PC-3 (cell line): ENCODE measurements at regions not wholly inside any gene's neighbourhood (a gene's known extent, or its start where the extent isn't known, plus 50 kb on each side); places are given as distances from the start of the nearest gene placed in this dataset.

Experiments used
- EZH2 ChIP-seq: fragments of 300-600 bp; sonication (generic); IDR thresholded peaks from one replicate; pipeline ENCODE4 v1.6.1; 2017; ENCODE audit warnings: antibody characterized with exemption, mild to moderate bottlenecking, low read length; ENCODE audit not compliant: unreplicated experiment
- EZH2phosphoT487 ChIP-seq: fragments of 300-600 bp; sonication (generic); IDR thresholded peaks from 2 replicates; pipeline ENCODE4 v1.6.1; 2018; ENCODE audit warnings: mild to moderate bottlenecking, antibody characterized with exemption, low read length, borderline replicate concordance
- TF ChIP-seq, protein P1 (sequence below): fragments of 300-600 bp; sonication (generic); conservative IDR thresholded peaks from 2 replicates; pipeline ENCODE4 v1.5.1; 2017; ENCODE audit warnings: antibody characterized with exemption, low read depth, mild to moderate bottlenecking, low read length

DNA sequence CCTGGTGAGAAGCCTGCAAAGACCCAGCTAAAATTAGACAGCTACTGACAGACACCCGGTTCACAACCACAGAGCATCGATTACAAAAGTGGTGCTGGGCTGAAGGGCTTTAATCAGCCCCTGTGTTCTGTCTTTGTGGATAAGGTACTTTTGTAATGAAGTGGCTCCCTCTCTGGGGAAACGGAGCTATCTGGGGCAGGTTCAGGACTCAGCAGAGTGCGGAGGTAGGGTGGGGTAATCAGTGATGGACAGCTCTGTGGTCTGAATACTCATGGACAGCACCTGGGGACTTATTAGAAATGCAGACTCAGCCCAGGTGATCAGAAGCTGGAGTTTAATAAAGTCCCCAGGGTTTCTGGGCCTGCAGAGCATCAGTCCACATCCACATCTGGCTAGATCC, 152.0 kb downstream of the MATN1 start:
- TF ChIP-seq, protein P1, sequence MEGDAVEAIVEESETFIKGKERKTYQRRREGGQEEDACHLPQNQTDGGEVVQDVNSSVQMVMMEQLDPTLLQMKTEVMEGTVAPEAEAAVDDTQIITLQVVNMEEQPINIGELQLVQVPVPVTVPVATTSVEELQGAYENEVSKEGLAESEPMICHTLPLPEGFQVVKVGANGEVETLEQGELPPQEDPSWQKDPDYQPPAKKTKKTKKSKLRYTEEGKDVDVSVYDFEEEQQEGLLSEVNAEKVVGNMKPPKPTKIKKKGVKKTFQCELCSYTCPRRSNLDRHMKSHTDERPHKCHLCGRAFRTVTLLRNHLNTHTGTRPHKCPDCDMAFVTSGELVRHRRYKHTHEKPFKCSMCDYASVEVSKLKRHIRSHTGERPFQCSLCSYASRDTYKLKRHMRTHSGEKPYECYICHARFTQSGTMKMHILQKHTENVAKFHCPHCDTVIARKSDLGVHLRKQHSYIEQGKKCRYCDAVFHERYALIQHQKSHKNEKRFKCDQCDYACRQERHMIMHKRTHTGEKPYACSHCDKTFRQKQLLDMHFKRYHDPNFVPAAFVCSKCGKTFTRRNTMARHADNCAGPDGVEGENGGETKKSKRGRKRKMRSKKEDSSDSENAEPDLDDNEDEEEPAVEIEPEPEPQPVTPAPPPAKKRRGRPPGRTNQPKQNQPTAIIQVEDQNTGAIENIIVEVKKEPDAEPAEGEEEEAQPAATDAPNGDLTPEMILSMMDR = no peak
- TF ChIP-seq EZH2 (no peak), EZH2phosphoT487 (no peak)
